Keratinocyte (primary cell): ENCODE measurements at regions not wholly inside any gene's neighbourhood (a gene's known extent, or its start where the extent isn't known, plus 50 kb on each side); places are given as distances from the start of the nearest gene placed in this dataset.
"Not testable (repeated sequence)": the region's sequence is repeated elsewhere in the genome, so short reads cannot be mapped to it uniquely, and the experiment has no call there.

Source experiments
- DNase-seq: peaks from one replicate; pipeline ENCODE4 v3.0.0-alpha.2; 2011; ENCODE audit warnings: low read depth, missing footprints, low spot score
- FAIRE-seq: peaks from 2 replicates; lab custom pipeline; 2011; peaks lifted over from hg19 to GRCh38; lab: Jason Lieb, UNC
- H2AFZ ChIP-seq: 2 replicates; pipeline ENCODE4 v1.6.0; 2012; ENCODE audit warnings: low read length, control low read depth, inconsistent platforms; ENCODE audit not compliant: control insufficient read depth
- H3K27ac ChIP-seq: 2 replicates; pipeline ENCODE4 v1.5.1; 2011; ENCODE audit warnings: low read length; ENCODE audit not compliant: control insufficient read depth, insufficient read depth
- H3K27me3 ChIP-seq: 3 replicates; pipeline ENCODE4 v1.6.0; 2011; ENCODE audit warnings: low read length; ENCODE audit not compliant: control insufficient read depth, insufficient read depth; ENCODE audit errors: extremely low read depth
- H3K36me3 ChIP-seq, 2 experiments: 2 replicates in 1 of 2; 3 replicates in 1 of 2; pipeline ENCODE4 v1.5.1; 2011; ENCODE audit warnings: low read length in 2 of 2, mild to moderate bottlenecking in 1 of 2; ENCODE audit not compliant: control insufficient read depth in 2 of 2, insufficient read depth in 2 of 2; ENCODE audit errors: extremely low read depth in 1 of 2
- H3K4me1 ChIP-seq: 3 replicates; pipeline ENCODE4 v1.5.1; 2011; ENCODE audit warnings: low read length; ENCODE audit not compliant: control insufficient read depth, insufficient read depth; ENCODE audit errors: extremely low read depth
- H3K4me2 ChIP-seq: 3 replicates; pipeline ENCODE4 v1.6.0; 2011; ENCODE audit warnings: low read depth, low read length; ENCODE audit not compliant: control insufficient read depth, insufficient read depth; ENCODE audit errors: extremely low read depth
- H3K4me3 ChIP-seq, 3 experiments: fragments of 200-600 bp in 1 of 3; sonication (generic) in 1 of 3; 2 replicates in 2 of 3; 3 replicates in 1 of 3; pipeline ENCODE4 v1.5.1; 2011 to 2016; ENCODE audit warnings: low read length in 3 of 3, mild to moderate bottlenecking in 3 of 3, control low read depth in 2 of 3, inconsistent platforms in 1 of 3, low read depth in 1 of 3, mixed read lengths in 1 of 3, mixed run types in 1 of 3, moderate library complexity in 1 of 3; ENCODE audit not compliant: control insufficient read depth in 2 of 3, insufficient read depth in 2 of 3; ENCODE audit errors: extremely low read depth in 1 of 3
- H3K79me2 ChIP-seq: 2 replicates; pipeline ENCODE4 v1.6.0; 2012; ENCODE audit warnings: low read length; ENCODE audit not compliant: control insufficient read depth, insufficient read depth
- H3K9ac ChIP-seq: 3 replicates; pipeline ENCODE4 v1.6.0; 2011; ENCODE audit warnings: low read length; ENCODE audit not compliant: control insufficient read depth, insufficient read depth; ENCODE audit errors: extremely low read depth
- H3K9me1 ChIP-seq: 3 replicates; pipeline ENCODE4 v1.6.0; 2011; ENCODE audit warnings: low read length; ENCODE audit not compliant: control insufficient read depth, insufficient read depth; ENCODE audit errors: extremely low read depth
- H3K9me3 ChIP-seq: 2 replicates; pipeline ENCODE4 v1.5.1; 2012; ENCODE audit warnings: low read depth, low read length; ENCODE audit not compliant: control insufficient read depth
- H4K20me1 ChIP-seq: 3 replicates; pipeline ENCODE4 v1.6.0; 2011; ENCODE audit warnings: low read length; ENCODE audit not compliant: control insufficient read depth, insufficient read depth; ENCODE audit errors: extremely low read depth
- CTCF ChIP-seq, 3 experiments: IDR thresholded peaks in 1 of 3; conservative IDR thresholded peaks in 1 of 3; optimal IDR thresholded peaks in 1 of 3; 2 replicates in 2 of 3; 3 replicates in 1 of 3; pipeline versions ENCODE3 to v1.5.1; 2011; ENCODE audit warnings: low read length in 3 of 3, mild to moderate bottlenecking in 3 of 3, moderate library complexity in 2 of 3, control low read depth in 1 of 3, inconsistent platforms in 1 of 3; ENCODE audit not compliant: insufficient read depth in 2 of 3; ENCODE audit errors: extremely low read depth in 1 of 3
- EZH2 ChIP-seq: IDR thresholded peaks from one replicate; pipeline ENCODE4 v1.6.1; 2012; ENCODE audit warnings: inconsistent platforms, mild to moderate bottlenecking, low read length, moderate library complexity
- dilution Hi-C: fragments of 300-500 bp; cut with MboI; formaldehyde crosslinking; loops from one replicate; pipeline ENCODE4 v1.7.0; 2020; ENCODE audit warnings: low sequenced_read_pairs; ENCODE audit not compliant: extremely low pct_ligation_motif_present

- FAIRE-seq (peak; percentile 87), DNase-seq (peak; percentile 66)
- H4K20me1 ChIP-seq, result no peaks in the 10 kb centered on the region
- H3K9me3 ChIP-seq, result no peaks in the 10 kb centered on the region
- peak overlapping the region; percentile 54 for H3K4me2 ChIP-seq
- no peaks in the 10 kb centered on the region for H3K79me2 ChIP-seq
- H3K27ac ChIP-seq, result peak overlapping the region; percentile 82
- peak overlapping the region; percentile 27 for H2AFZ ChIP-seq
- no peak overlapping the region for H3K4me3 ChIP-seq
- no peaks in the 10 kb centered on the region for H3K27me3 ChIP-seq
- H3K9me1 ChIP-seq, result no peaks in the 10 kb centered on the region
- dilution Hi-C loops, result no loop called here
- peaks cover 21% of the 10 kb centered on the region for H3K4me1 ChIP-seq
- H3K36me3 ChIP-seq, result no peaks in the 10 kb centered on the region
- H3K9ac ChIP-seq, result peak overlapping the region; percentile 18
- TF ChIP-seq CTCF (optimal IDR thresholded peaks at IDR 0.05 in 1 of 3, IDR thresholded peaks at IDR 0.05 in 1 of 3, conservative IDR thresholded peaks at IDR 0.05 in 1 of 3; ENCODE audit: extremely low read depth in 1 of 3, insufficient read depth in 2 of 3, low read length in 3 of 3) (no peak), EZH2 (no peak)
Measured at GRCh38 chr1:192907545-192908243, 98.9 kb downstream of the RGS2 start.

GRCh38 chr1:192911896-192912656 lies 103.2 kb downstream of the RGS2 start:
- H3K9me1 ChIP-seq, H3K9me3 ChIP-seq, H3K27ac ChIP-seq, H3K79me2 ChIP-seq, H3K4me3 ChIP-seq, H4K20me1 ChIP-seq, dilution Hi-C loops, H3K36me3 ChIP-seq, DNase-seq, H3K4me2 ChIP-seq, H3K27me3 ChIP-seq, H2AFZ ChIP-seq, H3K9ac ChIP-seq, FAIRE-seq: not testable (repeated sequence)
- H3K4me1 ChIP-seq, result peaks cover 23% of the 10 kb centered on the region
